ENCODE measurements at regions not wholly inside any gene's neighbourhood (a gene's known extent, or its start where the extent isn't known, plus 50 kb on each side); places are given as distances from the start of the nearest gene placed in this dataset.

- no peak for TF ChIP-seq ZFX (IDR thresholded peaks at IDR 0.05; ENCODE audit: borderline replicate concordance)
- TF ChIP-seq, protein P1, sequence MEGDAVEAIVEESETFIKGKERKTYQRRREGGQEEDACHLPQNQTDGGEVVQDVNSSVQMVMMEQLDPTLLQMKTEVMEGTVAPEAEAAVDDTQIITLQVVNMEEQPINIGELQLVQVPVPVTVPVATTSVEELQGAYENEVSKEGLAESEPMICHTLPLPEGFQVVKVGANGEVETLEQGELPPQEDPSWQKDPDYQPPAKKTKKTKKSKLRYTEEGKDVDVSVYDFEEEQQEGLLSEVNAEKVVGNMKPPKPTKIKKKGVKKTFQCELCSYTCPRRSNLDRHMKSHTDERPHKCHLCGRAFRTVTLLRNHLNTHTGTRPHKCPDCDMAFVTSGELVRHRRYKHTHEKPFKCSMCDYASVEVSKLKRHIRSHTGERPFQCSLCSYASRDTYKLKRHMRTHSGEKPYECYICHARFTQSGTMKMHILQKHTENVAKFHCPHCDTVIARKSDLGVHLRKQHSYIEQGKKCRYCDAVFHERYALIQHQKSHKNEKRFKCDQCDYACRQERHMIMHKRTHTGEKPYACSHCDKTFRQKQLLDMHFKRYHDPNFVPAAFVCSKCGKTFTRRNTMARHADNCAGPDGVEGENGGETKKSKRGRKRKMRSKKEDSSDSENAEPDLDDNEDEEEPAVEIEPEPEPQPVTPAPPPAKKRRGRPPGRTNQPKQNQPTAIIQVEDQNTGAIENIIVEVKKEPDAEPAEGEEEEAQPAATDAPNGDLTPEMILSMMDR (IDR thresholded peaks at IDR 0.05), result 0 out of 2 replicates have a peak, but pooled peaks have one; percentile 11
Observed at GRCh38 chr22:35140879-35141745, 75.2 kb downstream of the ISX start.

Measured in 22Rv1 (cell line).